ENCODE measurements at regions not wholly inside any gene's neighbourhood (a gene's known extent, or its start where the extent isn't known, plus 50 kb on each side); places are given as distances from the start of the nearest gene placed in this dataset.

DNA sequence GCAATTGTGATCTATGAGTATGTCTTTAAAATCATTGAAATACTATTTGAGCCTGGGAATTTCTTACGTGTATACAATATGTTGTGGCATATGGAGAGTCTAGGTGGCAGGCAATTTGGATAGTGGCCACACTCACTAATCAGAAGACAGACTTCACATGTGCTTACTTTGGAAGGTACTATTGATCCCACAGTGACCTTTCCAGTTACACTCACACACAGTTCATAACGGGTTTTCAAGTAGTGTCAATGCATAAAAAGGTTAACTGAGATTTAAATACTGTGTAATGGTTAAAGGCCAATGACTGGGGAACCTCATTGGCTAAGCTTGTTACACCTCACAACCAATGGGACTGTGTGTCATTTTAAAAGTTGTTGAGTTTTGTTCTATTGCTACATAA, 783.2 kb downstream of the RPA4 start:
- TF ChIP-seq, protein P1, sequence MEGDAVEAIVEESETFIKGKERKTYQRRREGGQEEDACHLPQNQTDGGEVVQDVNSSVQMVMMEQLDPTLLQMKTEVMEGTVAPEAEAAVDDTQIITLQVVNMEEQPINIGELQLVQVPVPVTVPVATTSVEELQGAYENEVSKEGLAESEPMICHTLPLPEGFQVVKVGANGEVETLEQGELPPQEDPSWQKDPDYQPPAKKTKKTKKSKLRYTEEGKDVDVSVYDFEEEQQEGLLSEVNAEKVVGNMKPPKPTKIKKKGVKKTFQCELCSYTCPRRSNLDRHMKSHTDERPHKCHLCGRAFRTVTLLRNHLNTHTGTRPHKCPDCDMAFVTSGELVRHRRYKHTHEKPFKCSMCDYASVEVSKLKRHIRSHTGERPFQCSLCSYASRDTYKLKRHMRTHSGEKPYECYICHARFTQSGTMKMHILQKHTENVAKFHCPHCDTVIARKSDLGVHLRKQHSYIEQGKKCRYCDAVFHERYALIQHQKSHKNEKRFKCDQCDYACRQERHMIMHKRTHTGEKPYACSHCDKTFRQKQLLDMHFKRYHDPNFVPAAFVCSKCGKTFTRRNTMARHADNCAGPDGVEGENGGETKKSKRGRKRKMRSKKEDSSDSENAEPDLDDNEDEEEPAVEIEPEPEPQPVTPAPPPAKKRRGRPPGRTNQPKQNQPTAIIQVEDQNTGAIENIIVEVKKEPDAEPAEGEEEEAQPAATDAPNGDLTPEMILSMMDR (IDR thresholded peaks at IDR 0.05) = no peak
- TF ChIP-seq EP300 (IDR thresholded peaks at IDR 0.05) = no peak
